LNCAP (cell line): ENCODE measurements at regions not wholly inside any gene's neighbourhood (a gene's known extent, or its start where the extent isn't known, plus 50 kb on each side); places are given as distances from the start of the nearest gene placed in this dataset.

Source experiments
- TF ChIP-seq, protein P1 (sequence below): fragments of 450-650 bp; IDR thresholded peaks from 2 replicates; pipeline ENCODE4 v1.5.1; 2017; ENCODE audit warnings: mild to moderate bottlenecking

DNA sequence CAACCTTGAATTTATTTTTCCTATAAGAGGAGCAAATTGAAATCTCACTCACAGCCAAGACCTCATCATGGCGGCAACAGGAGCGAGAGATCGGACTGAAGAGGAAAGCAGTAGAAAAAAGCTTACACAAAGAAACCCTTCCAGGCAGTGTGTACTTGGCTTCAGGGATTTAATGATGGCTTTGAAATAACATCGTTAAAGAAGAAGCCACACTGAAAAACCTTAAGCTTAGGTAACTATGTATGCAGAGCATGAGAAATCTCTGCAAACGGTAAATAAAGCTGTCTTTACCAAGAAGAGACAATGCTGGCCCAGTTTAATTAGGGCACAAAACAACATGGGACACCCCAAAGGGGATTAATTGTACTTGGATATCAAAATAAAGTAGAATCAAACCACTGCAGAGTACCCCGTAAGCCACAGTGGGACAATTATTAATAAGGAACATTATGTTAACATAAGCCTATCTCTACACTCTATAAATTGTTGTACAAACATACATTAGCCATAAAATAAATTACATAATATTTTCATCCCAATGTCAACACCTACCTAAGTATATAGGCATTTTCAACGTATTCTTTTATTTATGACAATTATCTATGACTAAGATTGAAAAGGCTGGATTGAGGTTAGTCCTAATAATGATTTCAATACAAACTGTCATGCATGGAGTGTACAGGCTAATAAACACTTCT, 360.2 kb upstream of the CHRM3 start:
- TF ChIP-seq, protein P1, sequence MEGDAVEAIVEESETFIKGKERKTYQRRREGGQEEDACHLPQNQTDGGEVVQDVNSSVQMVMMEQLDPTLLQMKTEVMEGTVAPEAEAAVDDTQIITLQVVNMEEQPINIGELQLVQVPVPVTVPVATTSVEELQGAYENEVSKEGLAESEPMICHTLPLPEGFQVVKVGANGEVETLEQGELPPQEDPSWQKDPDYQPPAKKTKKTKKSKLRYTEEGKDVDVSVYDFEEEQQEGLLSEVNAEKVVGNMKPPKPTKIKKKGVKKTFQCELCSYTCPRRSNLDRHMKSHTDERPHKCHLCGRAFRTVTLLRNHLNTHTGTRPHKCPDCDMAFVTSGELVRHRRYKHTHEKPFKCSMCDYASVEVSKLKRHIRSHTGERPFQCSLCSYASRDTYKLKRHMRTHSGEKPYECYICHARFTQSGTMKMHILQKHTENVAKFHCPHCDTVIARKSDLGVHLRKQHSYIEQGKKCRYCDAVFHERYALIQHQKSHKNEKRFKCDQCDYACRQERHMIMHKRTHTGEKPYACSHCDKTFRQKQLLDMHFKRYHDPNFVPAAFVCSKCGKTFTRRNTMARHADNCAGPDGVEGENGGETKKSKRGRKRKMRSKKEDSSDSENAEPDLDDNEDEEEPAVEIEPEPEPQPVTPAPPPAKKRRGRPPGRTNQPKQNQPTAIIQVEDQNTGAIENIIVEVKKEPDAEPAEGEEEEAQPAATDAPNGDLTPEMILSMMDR, result no peak

DNA sequence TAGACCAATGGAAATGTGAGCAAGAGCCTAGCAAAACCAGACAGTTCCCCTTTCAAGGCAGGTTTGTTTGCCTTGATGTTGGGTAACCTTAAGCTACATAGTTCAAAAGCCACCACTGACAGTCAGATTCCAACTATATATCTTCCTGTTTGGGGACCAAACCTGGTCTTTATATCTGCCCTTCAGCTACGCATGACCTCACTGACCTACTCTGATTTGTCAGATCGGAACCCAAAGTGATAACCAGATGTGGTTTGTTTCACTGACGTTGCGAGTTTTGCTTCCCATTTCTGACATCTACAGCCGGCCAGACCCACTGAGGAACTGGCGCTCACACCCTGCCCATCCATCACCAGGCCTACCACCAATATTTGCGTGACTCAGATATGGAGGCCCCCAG, 361.1 kb upstream of the CHRM3 start:
- TF ChIP-seq, protein P1, result no peak

DNA sequence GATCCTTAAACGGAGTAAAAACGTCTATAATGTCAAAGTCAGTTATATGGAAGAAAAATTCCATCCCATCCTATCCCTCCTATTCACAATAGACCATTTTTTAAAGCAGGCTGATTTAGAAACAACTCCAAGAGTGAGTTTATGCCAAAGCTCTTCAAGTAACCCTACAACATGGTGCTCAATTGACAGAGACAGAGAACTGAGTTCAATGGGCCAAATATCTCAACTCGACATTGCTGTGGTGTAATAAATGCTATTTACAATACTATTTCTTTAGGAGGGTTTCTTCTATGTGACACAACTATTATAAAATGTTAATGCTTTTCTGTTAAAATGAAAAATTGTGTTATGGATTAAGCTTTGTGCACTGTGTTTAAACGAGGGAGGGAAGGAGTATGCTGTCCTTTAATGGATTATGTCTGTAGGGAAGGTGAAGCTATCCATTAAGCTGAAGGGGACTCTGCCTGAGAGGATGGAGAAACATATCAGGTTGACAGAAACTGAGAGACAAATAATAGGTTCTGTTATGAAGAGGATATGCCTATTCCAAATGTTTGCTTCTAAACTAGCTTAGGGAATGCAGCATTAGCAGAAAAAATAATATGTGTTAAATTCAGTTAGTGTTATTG, 362.5 kb upstream of the CHRM3 start:
- TF ChIP-seq, protein P1, result no peak

DNA sequence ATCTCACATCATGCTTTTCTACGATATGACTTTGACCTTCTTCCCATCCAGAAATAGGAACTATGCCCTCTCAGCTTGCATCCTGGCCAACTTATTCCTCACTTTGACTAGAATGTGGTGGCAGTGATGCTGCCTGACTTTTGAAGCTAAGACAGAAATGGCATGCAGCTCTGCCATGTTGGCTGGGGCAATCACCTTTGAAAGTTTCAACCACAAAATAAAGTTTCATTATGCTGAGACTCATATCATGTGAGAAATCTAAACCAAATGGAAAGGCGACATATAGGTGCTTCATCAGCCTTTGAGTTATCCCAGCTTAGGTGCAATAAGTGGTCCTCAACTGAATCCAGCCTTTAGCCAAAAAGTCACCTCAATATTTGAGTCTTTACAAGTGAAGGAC, 370.0 kb upstream of the CHRM3 start:
- TF ChIP-seq, protein P1, result no peak

DNA sequence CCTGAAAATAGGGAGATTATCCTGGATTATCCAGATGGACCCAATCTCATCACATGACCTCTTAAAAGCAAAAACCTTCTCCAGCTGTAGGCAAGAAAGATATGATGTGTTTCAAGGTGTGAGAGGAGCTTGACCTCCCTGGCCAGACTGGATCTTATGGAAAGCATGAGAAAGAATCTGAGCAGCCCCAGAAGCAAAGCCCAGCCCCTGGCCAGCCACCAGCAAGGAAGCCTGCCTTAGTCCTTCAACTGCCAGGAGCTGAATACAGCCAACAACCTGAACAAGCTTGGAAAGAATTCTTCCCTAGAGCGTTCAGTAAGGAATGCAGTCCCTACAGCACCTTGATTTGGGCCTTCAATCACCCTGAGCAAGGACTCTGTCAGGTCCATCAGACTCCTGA, 375.0 kb upstream of the CHRM3 start:
- TF ChIP-seq, protein P1, result no peak

DNA sequence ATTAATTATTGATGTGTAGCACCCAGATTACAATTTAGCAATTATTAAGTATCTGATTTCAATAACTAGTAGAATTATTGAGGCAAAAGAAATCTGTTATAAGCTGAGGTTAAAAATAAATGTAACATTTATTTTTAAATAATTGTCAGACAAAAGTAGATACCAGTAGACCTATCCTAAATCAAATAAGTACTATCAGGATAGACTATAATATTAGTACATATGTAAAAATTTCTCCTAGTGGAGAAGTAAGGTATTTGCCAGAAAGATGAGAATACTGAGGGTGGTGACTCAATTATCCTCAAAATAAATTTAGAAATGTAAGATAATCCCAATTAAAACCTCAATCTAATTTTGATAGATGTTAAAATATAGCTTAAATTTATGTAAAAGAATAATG, 377.8 kb upstream of the CHRM3 start:
- TF ChIP-seq, protein P1, result 0 out of 2 replicates have a peak, but pooled peaks have one; percentile 19

DNA sequence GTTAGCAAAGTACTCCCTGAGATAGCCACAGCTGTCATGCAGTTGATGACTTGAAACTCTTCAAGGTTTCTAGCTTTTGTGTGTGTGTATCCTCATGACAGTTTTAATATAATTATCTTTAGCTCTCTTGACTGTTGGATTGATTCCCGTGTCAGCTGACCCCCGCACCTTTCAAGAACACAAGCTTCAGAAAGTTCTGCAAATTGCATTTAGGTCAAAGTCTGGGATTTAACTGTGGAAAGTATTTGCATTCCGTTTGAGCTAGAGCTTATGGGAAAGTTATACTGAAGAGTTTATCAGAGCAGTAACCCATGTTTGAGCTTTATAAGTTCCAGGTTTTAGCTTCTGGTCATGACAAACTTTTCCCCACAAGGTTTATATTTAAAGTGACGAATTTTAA, 380.1 kb upstream of the CHRM3 start:
- TF ChIP-seq, protein P1, result no peak
